NCI-H146 treated with DMSO at 0.1 percent for 48 hours (cell line): ENCODE measurements at regions not wholly inside any gene's neighbourhood (a gene's known extent, or its start where the extent isn't known, plus 50 kb on each side); places are given as distances from the start of the nearest gene placed in this dataset.

Experiments
- DNase-seq: peaks from one replicate; lab custom pipeline; 2025; ENCODE audit not compliant: unreplicated experiment; lab: John Stamatoyannopoulos, UW

GRCh38 chr14:101236496-101237251 lies 324.6 kb upstream of the DIO3 start:
- no peak for DNase-seq

- no peak for DNase-seq
Measured at GRCh38 chr14:101237252-101237616, 324.1 kb upstream of the DIO3 start.

- no peak for DNase-seq
Measured at GRCh38 chr14:101239065-101239464, 322.2 kb upstream of the DIO3 start.

- no peak for DNase-seq
Measured at GRCh38 chr14:101241147-101241546, 320.1 kb upstream of the DIO3 start.

GRCh38 chr14:101241807-101242278 lies 319.5 kb upstream of the DIO3 start:
- no peak for DNase-seq

- DNase-seq, result no peak
Measured at GRCh38 chr14:101242442-101243385, 318.6 kb upstream of the DIO3 start.

GRCh38 chr14:101243587-101244338 lies 317.5 kb upstream of the DIO3 start:
- DNase-seq, result no peak

- DNase-seq, result no peak
Measured at GRCh38 chr14:101246894-101247841, 314.1 kb upstream of the DIO3 start.

- DNase-seq, result no peak
Measured at GRCh38 chr14:101247842-101248725, 313.2 kb upstream of the DIO3 start.

GRCh38 chr14:101248840-101249675 lies 312.2 kb upstream of the DIO3 start:
- no peak for DNase-seq

- no peak for DNase-seq
Measured at GRCh38 chr14:101249676-101250036, 311.6 kb upstream of the DIO3 start.

- no peak for DNase-seq
Measured at GRCh38 chr14:101250336-101250947, 310.9 kb upstream of the DIO3 start.

- DNase-seq, result no peak
Measured at GRCh38 chr14:101250948-101251811, 310.1 kb upstream of the DIO3 start.

- no peak for DNase-seq
Measured at GRCh38 chr14:101251812-101252442, 309.4 kb upstream of the DIO3 start.

GRCh38 chr14:101252443-101253214 lies 308.7 kb upstream of the DIO3 start:
- DNase-seq, result no peak

- DNase-seq, result no peak
Measured at GRCh38 chr14:101253948-101254347, 307.3 kb upstream of the DIO3 start.
